HL-60 (cell line): ENCODE measurements at regions not wholly inside any gene's neighbourhood (a gene's known extent, or its start where the extent isn't known, plus 50 kb on each side); places are given as distances from the start of the nearest gene placed in this dataset.
A peak's percentile ranks its signal among the peaks of the same experiment; 100 is the strongest.

Experiments
- DNase-seq, 2 experiments: peaks; one replicate each; pipeline ENCODE4 v3.0.0-alpha.2; 2010 to 2020; ENCODE audit warnings: low read depth in 1 of 2, low spot score in 1 of 2
- H3K27ac ChIP-seq: fragments of 250-450 bp; sonication (Bioruptor Pico); replicated peaks from 2 replicates; pipeline ENCODE4 v1.5.1; 2020; ENCODE audit warnings: mild to moderate bottlenecking, moderate library complexity
- H3K27me3 ChIP-seq: fragments of 250-450 bp; sonication (Bioruptor Pico); 2 replicates; pipeline ENCODE4 v1.5.1; 2021; ENCODE audit warnings: mild to moderate bottlenecking, moderate library complexity; ENCODE audit not compliant: insufficient read depth, poor library complexity, severe bottlenecking
- H3K4me3 ChIP-seq: replicated peaks from 2 replicates; pipeline ENCODE4 v1.5.1; 2011; ENCODE audit warnings: mild to moderate bottlenecking, control low read depth, low read length; ENCODE audit not compliant: insufficient read depth
- GABPA ChIP-seq: IDR thresholded peaks from 2 replicates; pipeline ENCODE4 v1.6.1; 2012; ENCODE audit warnings: low read depth
- POLR2AphosphoS5 ChIP-seq: IDR thresholded peaks from 2 replicates; pipeline ENCODE4 v1.6.1; 2012; ENCODE audit warnings: low read depth
- REST ChIP-seq: IDR thresholded peaks from 2 replicates; pipeline ENCODE4 v1.6.1; 2012; ENCODE audit warnings: low read depth; ENCODE audit not compliant: insufficient replicate concordance
- SPI1 ChIP-seq: IDR thresholded peaks from 2 replicates; pipeline ENCODE4 v1.6.1; 2012; ENCODE audit warnings: low read depth, mild to moderate bottlenecking, borderline replicate concordance
- TF ChIP-seq, protein P1 (sequence below): IDR thresholded peaks from one replicate; pipeline ENCODE4 v1.5.1; 2011; ENCODE audit warnings: low read length, control low read depth, inconsistent platforms; ENCODE audit not compliant: insufficient read depth

- no peak for DNase-seq
- TF ChIP-seq POLR2AphosphoS5: no peak
- TF ChIP-seq REST: no peak
- TF ChIP-seq GABPA: no peak
- peak; percentile 73; the same call in 1 of the 2 replicates for TF ChIP-seq SPI1
- Histone ChIP-seq H3K27ac (no peak overlapping the region), H3K4me3 (no peak overlapping the region), H3K27me3 (no peaks in the 10 kb centered on the region)
These were observed 188.3 kb upstream of the MON1B start for GRCh38 chr16:77002644-77003043.

DNA sequence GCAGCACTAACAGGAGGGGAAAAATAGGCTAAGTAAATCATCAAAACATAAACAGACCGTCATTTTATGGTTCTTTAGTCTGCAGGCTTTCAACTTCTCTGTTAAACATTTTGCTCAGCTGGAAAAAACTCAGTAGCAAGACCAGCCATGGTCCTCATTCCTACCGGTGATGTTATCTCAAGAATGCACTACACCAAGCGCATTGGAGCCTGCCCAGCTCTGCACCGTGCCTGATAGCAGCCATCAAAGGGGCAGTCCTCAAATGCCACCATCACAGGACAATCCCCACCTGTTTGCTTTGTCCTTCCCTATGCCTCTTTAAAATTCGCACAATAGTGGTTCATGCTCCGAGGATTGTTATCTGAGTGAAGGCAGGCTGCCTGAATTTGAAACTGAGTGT lies 181.5 kb upstream of the MON1B start:
- TF ChIP-seq, protein P1, sequence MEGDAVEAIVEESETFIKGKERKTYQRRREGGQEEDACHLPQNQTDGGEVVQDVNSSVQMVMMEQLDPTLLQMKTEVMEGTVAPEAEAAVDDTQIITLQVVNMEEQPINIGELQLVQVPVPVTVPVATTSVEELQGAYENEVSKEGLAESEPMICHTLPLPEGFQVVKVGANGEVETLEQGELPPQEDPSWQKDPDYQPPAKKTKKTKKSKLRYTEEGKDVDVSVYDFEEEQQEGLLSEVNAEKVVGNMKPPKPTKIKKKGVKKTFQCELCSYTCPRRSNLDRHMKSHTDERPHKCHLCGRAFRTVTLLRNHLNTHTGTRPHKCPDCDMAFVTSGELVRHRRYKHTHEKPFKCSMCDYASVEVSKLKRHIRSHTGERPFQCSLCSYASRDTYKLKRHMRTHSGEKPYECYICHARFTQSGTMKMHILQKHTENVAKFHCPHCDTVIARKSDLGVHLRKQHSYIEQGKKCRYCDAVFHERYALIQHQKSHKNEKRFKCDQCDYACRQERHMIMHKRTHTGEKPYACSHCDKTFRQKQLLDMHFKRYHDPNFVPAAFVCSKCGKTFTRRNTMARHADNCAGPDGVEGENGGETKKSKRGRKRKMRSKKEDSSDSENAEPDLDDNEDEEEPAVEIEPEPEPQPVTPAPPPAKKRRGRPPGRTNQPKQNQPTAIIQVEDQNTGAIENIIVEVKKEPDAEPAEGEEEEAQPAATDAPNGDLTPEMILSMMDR: no peak
- TF ChIP-seq REST: no peak
- no peak for TF ChIP-seq POLR2AphosphoS5
- no peak for TF ChIP-seq GABPA
- TF ChIP-seq SPI1: no peak
- no peak for DNase-seq
- Histone ChIP-seq H3K27ac (no peak overlapping the region), H3K27me3 (no peaks in the 10 kb centered on the region), H3K4me3 (no peak overlapping the region)

DNA sequence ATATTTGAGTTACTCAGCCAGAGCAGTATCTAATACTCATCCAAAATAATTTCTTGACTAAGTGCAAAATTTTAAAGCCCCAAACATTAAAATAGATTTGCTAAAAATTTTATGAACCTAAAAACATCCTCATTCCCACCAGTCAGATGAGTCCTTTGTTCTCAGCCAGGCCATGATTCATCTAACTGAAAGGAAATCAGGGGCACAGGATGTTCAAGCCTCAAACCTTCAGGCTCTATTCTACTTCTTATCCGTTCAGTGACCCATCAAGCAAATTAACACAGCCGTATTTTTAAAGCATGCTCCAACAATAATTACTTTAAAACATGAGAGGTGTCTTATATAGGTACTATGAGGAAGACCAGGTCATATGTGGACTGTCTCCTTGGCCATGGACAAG lies 176.5 kb upstream of the MON1B start:
- no peak overlapping the region for H3K4me3 ChIP-seq

More for the DNA sequence above, 176.5 kb upstream of the MON1B start:
- DNase-seq: no peak
- Histone ChIP-seq H3K27ac (no peak overlapping the region), H3K27me3 (no peaks in the 10 kb centered on the region)
- TF ChIP-seq, protein P1: no peak
- TF ChIP-seq POLR2AphosphoS5: no peak
- no peak for TF ChIP-seq REST
- TF ChIP-seq SPI1: no peak
- no peak for TF ChIP-seq GABPA
